ENCODE measurements at regions not wholly inside any gene's neighbourhood (a gene's known extent, or its start where the extent isn't known, plus 50 kb on each side); places are given as distances from the start of the nearest gene placed in this dataset.

DNA sequence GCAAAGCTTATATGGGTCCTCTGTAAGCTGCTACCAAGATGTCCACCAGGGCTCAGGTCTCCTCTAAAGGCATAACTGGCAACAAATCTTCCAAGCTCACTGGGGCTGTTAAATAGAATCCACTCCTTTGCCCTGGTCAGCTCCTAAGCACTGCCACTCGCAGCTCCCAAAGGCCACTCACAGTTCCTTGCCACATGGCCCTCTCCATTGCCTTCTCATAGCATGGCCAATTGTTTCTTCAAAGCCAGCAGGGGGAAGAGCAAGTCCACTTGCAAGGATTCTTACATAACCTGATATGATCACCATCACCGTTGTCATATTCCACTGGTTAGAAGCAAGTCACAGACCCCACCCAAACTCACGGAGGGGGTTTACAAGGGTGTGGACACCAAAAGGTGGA, 199.5 kb downstream of the SUCLA2 start:
- H3K27me3 Mint-ChIP-seq, result peaks cover 1% of the 10 kb centered on the region
- H3K4me3 Mint-ChIP-seq, result no peak overlapping the region
- H3K36me3 Mint-ChIP-seq (ENCODE audit: low read depth), result no peaks in the 10 kb centered on the region
- H3K27ac Mint-ChIP-seq, result no peak overlapping the region
- H3K9me3 Mint-ChIP-seq, result no peaks in the 10 kb centered on the region
- intact Hi-C loops (cut with micrococcal nuclease), result no loop called here
- H3K4me1 Mint-ChIP-seq, result no peaks in the 10 kb centered on the region
- DNase-seq, result no peak

GRCh38 chr13:47800593-47800992, 200.5 kb downstream of the SUCLA2 start:
- Mint-ChIP-seq H3K9me3 (no peaks in the 10 kb centered on the region), H3K27ac (no peak overlapping the region), H3K4me1 (no peaks in the 10 kb centered on the region), H3K27me3 (peaks cover 1% of the 10 kb centered on the region), H3K4me3 (no peak overlapping the region), H3K36me3 (ENCODE audit: low read depth) (no peaks in the 10 kb centered on the region)
- no peak for DNase-seq
- intact Hi-C loops (cut with micrococcal nuclease), result no loop called here

GRCh38 chr13:47798906-47799305, 202.2 kb downstream of the SUCLA2 start:
- H3K9me3 Mint-ChIP-seq, result no peaks in the 10 kb centered on the region
- H3K27me3 Mint-ChIP-seq, result peaks cover 1% of the 10 kb centered on the region
- H3K36me3 Mint-ChIP-seq (ENCODE audit: low read depth), result no peaks in the 10 kb centered on the region
- no peak overlapping the region for H3K4me3 Mint-ChIP-seq
- intact Hi-C loops (cut with micrococcal nuclease), result no loop called here
- DNase-seq, result no peak
- no peaks in the 10 kb centered on the region for H3K4me1 Mint-ChIP-seq
- no peak overlapping the region for H3K27ac Mint-ChIP-seq

- no peak for DNase-seq
- H3K27ac Mint-ChIP-seq, result no peak overlapping the region
- no peaks in the 10 kb centered on the region for H3K4me1 Mint-ChIP-seq
- H3K9me3 Mint-ChIP-seq, result no peaks in the 10 kb centered on the region
- no peaks in the 10 kb centered on the region for H3K36me3 Mint-ChIP-seq (ENCODE audit: low read depth)
- no peak overlapping the region for H3K4me3 Mint-ChIP-seq
- H3K27me3 Mint-ChIP-seq, result peaks cover 1% of the 10 kb centered on the region
- intact Hi-C loops (cut with micrococcal nuclease), result no loop called here
Measured at GRCh38 chr13:47798194-47798593, 202.9 kb downstream of the SUCLA2 start.

- Mint-ChIP-seq H3K27me3 (no peaks in the 10 kb centered on the region), H3K4me3 (no peak overlapping the region), H3K27ac (no peak overlapping the region), H3K9me3 (peaks cover 6% of the 10 kb centered on the region), H3K36me3 (ENCODE audit: low read depth) (no peaks in the 10 kb centered on the region), H3K4me1 (no peaks in the 10 kb centered on the region)
- DNase-seq, result no peak
- intact Hi-C loops (cut with micrococcal nuclease), result no loop called here
Measured at GRCh38 chr13:47796816-47797215, 204.3 kb downstream of the SUCLA2 start.

- H3K27me3 Mint-ChIP-seq, result no peaks in the 10 kb centered on the region
- peaks cover 13% of the 10 kb centered on the region for H3K9me3 Mint-ChIP-seq
- no peak for DNase-seq
- H3K4me3 Mint-ChIP-seq, result no peak overlapping the region
- H3K4me1 Mint-ChIP-seq, result no peaks in the 10 kb centered on the region
- no peaks in the 10 kb centered on the region for H3K36me3 Mint-ChIP-seq (ENCODE audit: low read depth)
- H3K27ac Mint-ChIP-seq, result no peak overlapping the region
- intact Hi-C loops (cut with micrococcal nuclease), result no loop called here
Measured at GRCh38 chr13:47794963-47795362, 206.1 kb downstream of the SUCLA2 start.

DNA sequence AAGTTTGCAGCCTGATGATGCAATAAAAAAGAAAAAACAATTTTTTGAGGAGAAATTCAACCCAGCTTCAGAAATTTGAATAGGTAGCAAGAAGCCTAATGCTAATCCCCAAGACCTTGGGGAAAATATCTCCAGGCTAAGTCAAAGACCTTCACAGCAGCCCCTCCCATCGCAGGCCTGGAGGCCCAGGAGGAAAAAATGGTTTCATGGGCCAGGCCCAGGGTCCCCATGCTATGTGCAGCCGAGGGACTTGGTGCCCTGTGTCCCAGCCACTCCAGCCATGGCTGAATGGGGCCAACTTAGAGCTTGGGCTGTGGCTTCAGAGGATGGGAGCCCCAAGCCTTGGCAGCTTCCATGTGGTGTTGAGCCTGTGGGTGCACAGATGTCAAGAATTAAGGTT, 210.3 kb downstream of the SUCLA2 start:
- no peaks in the 10 kb centered on the region for H3K4me1 Mint-ChIP-seq
- DNase-seq, result no peak
- H3K27me3 Mint-ChIP-seq, result no peaks in the 10 kb centered on the region
- peaks cover 13% of the 10 kb centered on the region for H3K9me3 Mint-ChIP-seq
- H3K27ac Mint-ChIP-seq, result no peak overlapping the region
- H3K4me3 Mint-ChIP-seq, result no peak overlapping the region
- no peaks in the 10 kb centered on the region for H3K36me3 Mint-ChIP-seq (ENCODE audit: low read depth)
- intact Hi-C loops (cut with micrococcal nuclease), result no loop called here

DNA sequence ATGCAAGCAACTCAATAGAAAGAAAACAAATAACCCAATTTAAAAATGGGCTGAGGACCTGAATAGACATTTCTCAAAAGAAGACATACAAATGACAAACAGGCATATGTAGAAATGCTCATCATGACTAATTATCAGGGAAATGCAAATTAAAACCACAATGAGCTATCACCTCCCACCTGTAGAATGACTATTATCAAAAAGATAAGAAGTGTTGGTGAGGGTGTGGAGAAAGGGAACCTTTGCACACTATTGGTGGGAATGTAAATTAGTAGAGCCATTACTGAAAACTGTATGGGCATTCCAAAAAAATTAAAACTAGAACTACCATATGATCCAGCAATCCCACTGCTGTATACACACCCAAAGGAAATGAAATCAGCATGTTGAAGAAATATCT, 212.2 kb downstream of the SUCLA2 start:
- no peak for DNase-seq
- H3K9me3 Mint-ChIP-seq, result peaks cover 13% of the 10 kb centered on the region
- H3K27ac Mint-ChIP-seq, result no peak overlapping the region
- H3K4me3 Mint-ChIP-seq, result no peak overlapping the region
- intact Hi-C loops (cut with micrococcal nuclease), result no loop called here
- no peaks in the 10 kb centered on the region for H3K27me3 Mint-ChIP-seq
- H3K36me3 Mint-ChIP-seq (ENCODE audit: low read depth), result no peaks in the 10 kb centered on the region
- no peaks in the 10 kb centered on the region for H3K4me1 Mint-ChIP-seq

- Mint-ChIP-seq H3K27me3 (peaks cover 4% of the 10 kb centered on the region), H3K27ac (no peak overlapping the region), H3K4me3 (no peak overlapping the region), H3K9me3 (peaks cover 7% of the 10 kb centered on the region), H3K4me1 (peaks cover 2% of the 10 kb centered on the region), H3K36me3 (ENCODE audit: low read depth) (no peaks in the 10 kb centered on the region)
- no peak for DNase-seq
- intact Hi-C loops (cut with micrococcal nuclease), result loop anchor here (1.0 kb wide), 1 partner anchor 943 kb away; no protein-coding TSS in a partner anchor
Measured at GRCh38 chr13:47774671-47774994, 226.4 kb downstream of the SUCLA2 start.

GRCh38 chr13:47764817-47765216, 236.3 kb downstream of the SUCLA2 start:
- Mint-ChIP-seq H3K9me3 (no peaks in the 10 kb centered on the region), H3K4me1 (no peaks in the 10 kb centered on the region), H3K27ac (no peak overlapping the region), H3K36me3 (ENCODE audit: low read depth) (no peaks in the 10 kb centered on the region), H3K27me3 (no peaks in the 10 kb centered on the region), H3K4me3 (no peak overlapping the region)
- DNase-seq, result no peak
- intact Hi-C loops (cut with micrococcal nuclease), result no loop called here

- Mint-ChIP-seq H3K36me3 (ENCODE audit: low read depth) (no peaks in the 10 kb centered on the region), H3K4me3 (no peak overlapping the region), H3K4me1 (no peaks in the 10 kb centered on the region), H3K27ac (no peak overlapping the region), H3K9me3 (no peaks in the 10 kb centered on the region), H3K27me3 (peaks cover 3% of the 10 kb centered on the region)
- DNase-seq, result no peak
- intact Hi-C loops (cut with micrococcal nuclease), result no loop called here
Measured at GRCh38 chr13:47757466-47758080, 243.5 kb downstream of the SUCLA2 start.

GRCh38 chr13:47747901-47748300, 253.2 kb downstream of the SUCLA2 start:
- H3K4me3 Mint-ChIP-seq, result no peak overlapping the region
- H3K27ac Mint-ChIP-seq, result no peak overlapping the region
- intact Hi-C loops (cut with micrococcal nuclease), result no loop called here
- H3K4me1 Mint-ChIP-seq, result no peaks in the 10 kb centered on the region
- H3K9me3 Mint-ChIP-seq, result no peaks in the 10 kb centered on the region
- DNase-seq, result no peak
- H3K27me3 Mint-ChIP-seq, result peaks cover 2% of the 10 kb centered on the region
- H3K36me3 Mint-ChIP-seq (ENCODE audit: low read depth), result no peaks in the 10 kb centered on the region

GRCh38 chr13:47726394-47726793, 274.7 kb downstream of the SUCLA2 start:
- intact Hi-C loops (cut with micrococcal nuclease), result no loop called here
- Mint-ChIP-seq H3K27ac (no peak overlapping the region), H3K4me1 (no peaks in the 10 kb centered on the region), H3K27me3 (no peaks in the 10 kb centered on the region), H3K36me3 (ENCODE audit: low read depth) (no peaks in the 10 kb centered on the region), H3K4me3 (no peak overlapping the region), H3K9me3 (no peaks in the 10 kb centered on the region)
- no peak for DNase-seq

DNA sequence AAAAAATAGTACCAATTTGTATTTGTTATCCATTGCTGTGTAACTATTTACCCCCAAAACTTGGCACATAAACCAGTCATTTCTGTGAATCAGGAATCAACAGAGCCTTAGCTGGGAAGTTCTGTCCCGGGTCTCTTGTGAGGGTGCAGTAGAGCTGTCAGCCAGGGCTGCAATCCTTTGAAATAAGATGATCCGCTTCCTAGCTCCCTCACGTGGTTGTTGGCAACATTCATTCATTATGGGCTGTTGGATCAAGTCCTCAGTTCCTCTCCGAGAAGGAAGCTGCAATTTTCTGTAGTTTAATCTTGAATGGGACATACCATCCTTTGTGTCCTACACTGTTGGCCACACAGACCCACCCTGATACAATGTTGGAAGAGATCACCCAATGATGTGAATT, 277.2 kb downstream of the SUCLA2 start:
- no peak overlapping the region for H3K27ac Mint-ChIP-seq
- H3K9me3 Mint-ChIP-seq, result no peaks in the 10 kb centered on the region
- DNase-seq, result no peak
- intact Hi-C loops (cut with micrococcal nuclease), result no loop called here
- no peaks in the 10 kb centered on the region for H3K27me3 Mint-ChIP-seq
- H3K4me3 Mint-ChIP-seq, result no peak overlapping the region
- H3K4me1 Mint-ChIP-seq, result no peaks in the 10 kb centered on the region
- no peaks in the 10 kb centered on the region for H3K36me3 Mint-ChIP-seq (ENCODE audit: low read depth)

DNA sequence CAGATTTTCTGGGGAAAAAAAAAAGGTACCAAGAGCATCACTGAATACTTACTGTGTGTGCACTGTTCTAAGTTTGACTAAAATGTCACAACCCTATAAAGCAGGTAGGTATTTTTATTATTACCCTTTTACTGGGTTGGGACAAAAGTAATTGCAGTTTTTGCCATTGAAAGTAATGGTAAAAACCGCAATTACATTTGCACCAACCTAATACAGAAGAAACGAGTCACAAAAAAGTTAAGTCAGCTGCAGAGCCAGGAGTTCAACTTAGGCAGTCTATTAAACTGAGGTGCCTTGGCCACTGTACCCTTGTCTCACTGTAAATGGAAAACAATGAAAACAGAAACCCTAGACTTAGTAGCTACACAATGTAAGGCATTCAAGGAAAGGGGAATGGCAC, 281.9 kb downstream of the SUCLA2 start:
- intact Hi-C loops (cut with micrococcal nuclease), result no loop called here
- Mint-ChIP-seq H3K27ac (no peak overlapping the region), H3K9me3 (no peaks in the 10 kb centered on the region), H3K4me1 (no peaks in the 10 kb centered on the region), H3K36me3 (ENCODE audit: low read depth) (no peaks in the 10 kb centered on the region), H3K27me3 (no peaks in the 10 kb centered on the region), H3K4me3 (no peak overlapping the region)
- no peak for DNase-seq

All from activated CD4-positive, alpha-beta T cell treated with anti-CD3 and anti-CD28 coated beads, Interleukin-2, amount 10 ng/mL, durations not matched to agents 24 days and 14 days (primary cell).